GM12878 (cell line): ENCODE measurements at regions not wholly inside any gene's neighbourhood (a gene's known extent, or its start where the extent isn't known, plus 50 kb on each side); places are given as distances from the start of the nearest gene placed in this dataset.

ENCODE experiments used
- ATAC-seq: fragments of 200-7000 bp; cut with Tn5 transposase; 3 replicates; pipeline ENCODE4 v1.9.1; 2020; ENCODE audit warnings: mild to moderate bottlenecking, moderate library complexity
- BruUV-seq: library from RNA; stranded (reverse); fragments of 400-500 nt; replicated peaks from 2 replicates; lab custom pipeline; 2021; lab: Mats Ljungman, UMichigan
- CTCF ChIA-PET: fragments of 300-600 bp; sonication (Branson Sonifier 250); formaldehyde crosslinking; extraction: SDS; loops from one replicate; lab custom pipeline; 2021; ENCODE audit warnings: inconsistent platforms; lab: Yijun Ruan, JAX
- POLR2A ChIA-PET: fragments of 350-600 bp; formaldehyde crosslinking; extraction: SDS; loops from one replicate; lab custom pipeline; 2021; ENCODE audit warnings: inconsistent platforms; lab: Charles Lee
- RAD21 ChIA-PET: fragments of 300-600 bp; sonication (Branson Sonifier 250); formaldehyde crosslinking; loops from one replicate; lab custom pipeline; 2023; ENCODE audit warnings: antibody characterized with exemption; ENCODE audit not compliant: unreplicated experiment; lab: Charles Lee
- SMC1A ChIA-PET: fragments of 300-600 bp; sonication (Branson Sonifier 250); formaldehyde crosslinking; loops from one replicate; lab custom pipeline; 2023; ENCODE audit not compliant: unreplicated experiment, uncharacterized antibody; lab: Charles Lee
- DNase-seq: peaks from one replicate; pipeline ENCODE4 v3.0.0-alpha.2; 2011; ENCODE audit warnings: low read depth, low spot score
- FAIRE-seq: peaks from 3 replicates; lab custom pipeline; 2011; peaks lifted over from hg19 to GRCh38; lab: Jason Lieb, UNC
- H2AFZ ChIP-seq: 2 replicates; pipeline ENCODE4 v1.6.0; 2011; ENCODE audit warnings: low read depth, low read length, control low read depth; ENCODE audit not compliant: control insufficient read depth
- H3K27ac ChIP-seq: 2 replicates; pipeline ENCODE4 v1.5.1; 2011; ENCODE audit warnings: control low read depth; ENCODE audit not compliant: control insufficient read depth, insufficient read depth
- H3K27me3 ChIP-seq, 2 experiments: replicated peaks in 1 of 2; 2 replicates each; pipeline versions ENCODE4 v1.6.0 to v1.6.1; 2011; ENCODE audit warnings: low read length in 1 of 2; ENCODE audit not compliant: control insufficient read depth in 2 of 2, insufficient read depth in 2 of 2
- H3K36me3 ChIP-seq, 2 experiments: 2 replicates each; pipeline ENCODE4 v1.5.1; 2011; ENCODE audit warnings: low read length in 1 of 2; ENCODE audit not compliant: control insufficient read depth in 2 of 2, insufficient read depth in 2 of 2
- H3K4me1 ChIP-seq: 2 replicates; pipeline ENCODE4 v1.6.1; 2011; ENCODE audit warnings: mild to moderate bottlenecking, low read length, moderate library complexity, mixed read lengths; ENCODE audit not compliant: control insufficient read depth, insufficient read depth
- H3K4me2 ChIP-seq: 2 replicates; pipeline ENCODE4 v1.6.0; 2011; ENCODE audit warnings: control low read depth; ENCODE audit not compliant: control insufficient read depth, insufficient read depth
- H3K4me3 ChIP-seq: fragments of 200-600 bp; sonication (generic); 2 replicates; pipeline ENCODE4 v1.5.1; 2016
- H3K79me2 ChIP-seq: 2 replicates; pipeline ENCODE4 v1.6.0; 2011; ENCODE audit warnings: low read length; ENCODE audit not compliant: control insufficient read depth, insufficient read depth
- H3K9ac ChIP-seq: 2 replicates; pipeline ENCODE4 v1.8.0; 2011; ENCODE audit warnings: low read length, control low read depth, mixed read lengths; ENCODE audit not compliant: control insufficient read depth, insufficient read depth
- H3K9me3 ChIP-seq: replicated peaks from 3 replicates; pipeline ENCODE4 v1.5.1; 2011; ENCODE audit warnings: mild to moderate bottlenecking, low read length; ENCODE audit not compliant: control insufficient read depth, insufficient read depth
- H4K20me1 ChIP-seq: 2 replicates; pipeline ENCODE4 v1.6.0; 2011; ENCODE audit not compliant: control insufficient read depth, insufficient read depth
- BHLHE40 ChIP-seq, 2 experiments: fragments of 450-650 bp in 1 of 2; IDR thresholded peaks; 2 replicates each; pipeline ENCODE4 v1.6.1; 2011 to 2017; ENCODE audit warnings: low read depth in 2 of 2, borderline replicate concordance in 1 of 2, improper control_type of control experiment in 1 of 2, low read length in 1 of 2, mild to moderate bottlenecking in 1 of 2
- CBX5 ChIP-seq: sonication (generic); IDR thresholded peaks from 2 replicates; pipeline ENCODE4 v1.6.1; 2016; ENCODE audit warnings: low read depth, moderate library complexity, mild to moderate bottlenecking, inconsistent platforms
- GATAD2B ChIP-seq: fragments of 450-650 bp; conservative IDR thresholded peaks from 2 replicates; pipeline ENCODE4 v1.6.1; 2017; ENCODE audit warnings: low read depth, mild to moderate bottlenecking, moderate library complexity
- IKZF2 ChIP-seq, 2 experiments: fragments of 450-650 bp; IDR thresholded peaks; 2 replicates each; pipeline ENCODE4 v1.6.1; 2017; ENCODE audit warnings: mild to moderate bottlenecking in 2 of 2, moderate library complexity in 2 of 2
- KDM1A ChIP-seq: fragments of 200-600 bp; sonication (generic); IDR thresholded peaks from 2 replicates; pipeline ENCODE4 v1.6.1; 2016; ENCODE audit warnings: borderline replicate concordance
- LARP7 ChIP-seq: fragments of 450-650 bp; IDR thresholded peaks from 2 replicates; pipeline ENCODE4 v1.6.1; 2017; ENCODE audit warnings: mild to moderate bottlenecking
- MYB ChIP-seq: fragments of 150-350 bp; IDR thresholded peaks from 2 replicates; pipeline ENCODE4 v1.6.1; 2014; ENCODE audit warnings: mild to moderate bottlenecking, low read depth, low read length, borderline replicate concordance
- NFIC ChIP-seq: IDR thresholded peaks from 2 replicates; pipeline ENCODE4 v1.6.1; 2012; ENCODE audit warnings: low read depth, mild to moderate bottlenecking, inconsistent platforms, low read length, moderate library complexity
- PAX5 ChIP-seq: IDR thresholded peaks from 2 replicates; pipeline ENCODE4 v1.6.1; 2011; ENCODE audit warnings: low read depth, low read length, borderline replicate concordance
- RUNX3 ChIP-seq: IDR thresholded peaks from 2 replicates; pipeline ENCODE4 v1.6.1; 2012; ENCODE audit warnings: low read length, inconsistent platforms
- TBL1XR1 ChIP-seq: IDR thresholded peaks from 2 replicates; pipeline ENCODE4 v1.6.1; 2012; ENCODE audit warnings: low read depth, low read length, improper control_type of control experiment
- YBX1 ChIP-seq: fragments of 450-650 bp; IDR thresholded peaks from 2 replicates; pipeline ENCODE4 v1.6.1; 2016; ENCODE audit warnings: antibody characterized with exemption
- ZNF622 ChIP-seq: fragments of 450-650 bp; IDR thresholded peaks from 2 replicates; pipeline ENCODE4 v1.6.1; 2017; ENCODE audit warnings: mild to moderate bottlenecking, inconsistent platforms
- WGBS: methylation state at CpG from one replicate; pipeline ENCODE4 v1.1.6; 2016; ENCODE audit warnings: low lambda C conversion rate; ENCODE audit not compliant: insufficient replicate concordance, insufficient coverage; ENCODE audit errors: missing lambda C conversion rate; 5-methylcytosine and 5-hydroxymethylcytosine counted together
- in situ Hi-C: fragments of 300-500 bp; cut with MboI; formaldehyde crosslinking; loops from 9 replicates; pipeline ENCODE4 v1.14.3; 2018; ENCODE audit warnings: mixed read lengths
- intact Hi-C: fragments of 100-400 bp; cut with micrococcal nuclease; formaldehyde crosslinking; loops from one replicate; pipeline ENCODE4 v1.14.2; 2022; ENCODE audit not compliant: unreplicated experiment
- TF ChIP-seq, protein P1 (sequence below): fragments of 450-650 bp; IDR thresholded peaks from 2 replicates; pipeline ENCODE4 v1.6.1; 2018; ENCODE audit warnings: borderline replicate concordance, mild to moderate bottlenecking; ENCODE audit not compliant: partially characterized antibody

GRCh38 chr7:125358551-125359167 is 429.0 kb upstream of the POT1 start:
- BruUV-seq = no TSS peak
- no peak overlapping the region for H3K4me2 ChIP-seq
- H4K20me1 ChIP-seq = no peaks in the 10 kb centered on the region
- H3K27ac ChIP-seq = no peak overlapping the region
- in situ Hi-C loops (no loop called here), intact Hi-C loops (no loop called here)
- TF ChIP-seq TBL1XR1 (no peak), KDM1A (no peak), NFIC (no peak), IKZF2 (IDR thresholded peaks at IDR 0.05) (no peak), CBX5 (no peak), LARP7 (no peak), MYB (no peak), BHLHE40 (IDR thresholded peaks at IDR 0.05; ENCODE audit: borderline replicate concordance in 1 of 2, low read depth in 2 of 2, low read length in 1 of 2) (no peak), RUNX3 (no peak), PAX5 (no peak), ZNF622 (no peak), GATAD2B (no peak), YBX1 (no peak)
- TF ChIP-seq, protein P1, sequence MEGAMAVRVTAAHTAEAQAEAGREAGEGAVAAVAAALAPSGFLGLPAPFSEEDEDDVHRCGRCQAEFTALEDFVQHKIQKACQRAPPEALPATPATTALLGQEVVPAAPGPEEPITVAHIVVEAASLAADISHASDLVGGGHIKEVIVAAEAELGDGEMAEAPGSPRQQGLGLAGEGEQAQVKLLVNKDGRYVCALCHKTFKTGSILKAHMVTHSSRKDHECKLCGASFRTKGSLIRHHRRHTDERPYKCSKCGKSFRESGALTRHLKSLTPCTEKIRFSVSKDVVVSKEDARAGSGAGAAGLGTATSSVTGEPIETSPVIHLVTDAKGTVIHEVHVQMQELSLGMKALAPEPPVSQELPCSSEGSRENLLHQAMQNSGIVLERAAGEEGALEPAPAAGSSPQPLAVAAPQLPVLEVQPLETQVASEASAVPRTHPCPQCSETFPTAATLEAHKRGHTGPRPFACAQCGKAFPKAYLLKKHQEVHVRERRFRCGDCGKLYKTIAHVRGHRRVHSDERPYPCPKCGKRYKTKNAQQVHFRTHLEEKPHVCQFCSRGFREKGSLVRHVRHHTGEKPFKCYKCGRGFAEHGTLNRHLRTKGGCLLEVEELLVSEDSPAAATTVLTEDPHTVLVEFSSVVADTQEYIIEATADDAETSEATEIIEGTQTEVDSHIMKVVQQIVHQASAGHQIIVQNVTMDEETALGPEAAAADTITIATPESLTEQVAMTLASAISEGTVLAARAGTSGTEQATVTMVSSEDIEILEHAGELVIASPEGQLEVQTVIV = no peak
- DNase-seq = no peak
- no peaks in the 10 kb centered on the region for H3K36me3 ChIP-seq
- H3K27me3 ChIP-seq = no peaks in the 10 kb centered on the region
- no peaks in the 10 kb centered on the region for H3K4me1 ChIP-seq
- SMC1A ChIA-PET = interaction anchor here (0.9 to 1.5 kb wide), 3 partner anchors 11 to 1135 kb away, joined by 3 to 4 read pairs (median 3); no protein-coding TSS in a partner anchor
- ATAC-seq = no peak
- POLR2A ChIA-PET = no interaction called here
- no peak for FAIRE-seq
- no peak overlapping the region for H2AFZ ChIP-seq
- H3K79me2 ChIP-seq = no peaks in the 10 kb centered on the region
- RAD21 ChIA-PET = no interaction called here
- 0% methylated on average over 3 of the region's 3 CpGs for WGBS
- CTCF ChIA-PET = no interaction called here
- no peak overlapping the region for H3K9ac ChIP-seq
- no peak overlapping the region for H3K4me3 ChIP-seq
- H3K9me3 ChIP-seq = no peaks in the 10 kb centered on the region
